Fibroblast of skin of left biceps (primary cell): ENCODE measurements at regions not wholly inside any gene's neighbourhood (a gene's known extent, or its start where the extent isn't known, plus 50 kb on each side); places are given as distances from the start of the nearest gene placed in this dataset.
"Not testable (repeated sequence)": the region's sequence is repeated elsewhere in the genome, so short reads cannot be mapped to it uniquely, and the experiment has no call there.

Experiments
- DNase-seq, 2 experiments: peaks; one replicate each; pipeline ENCODE4 v3.0.0-alpha.2; 2013; ENCODE audit warnings: low read depth in 2 of 2

DNA sequence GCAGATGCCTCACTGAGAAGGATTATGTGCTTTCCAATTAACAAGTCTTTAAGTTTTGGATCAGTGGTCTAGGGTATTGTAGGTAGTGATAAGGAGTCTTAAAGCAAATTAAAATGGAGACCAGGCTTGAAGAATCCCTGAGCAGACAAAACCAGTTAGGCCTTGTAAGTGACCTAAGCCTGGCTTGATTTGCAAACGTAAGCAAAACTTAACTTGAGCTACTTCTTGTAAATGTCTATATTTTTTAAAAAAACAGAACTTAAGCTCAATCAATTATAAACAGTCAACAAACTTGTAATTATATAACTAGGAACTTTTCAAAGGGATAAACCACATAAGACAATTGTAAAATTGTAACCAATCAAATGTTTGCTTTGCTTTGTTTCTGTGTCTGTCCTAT is 72.7 kb upstream of the NALF2 start:
- DNase-seq: no peak

DNA sequence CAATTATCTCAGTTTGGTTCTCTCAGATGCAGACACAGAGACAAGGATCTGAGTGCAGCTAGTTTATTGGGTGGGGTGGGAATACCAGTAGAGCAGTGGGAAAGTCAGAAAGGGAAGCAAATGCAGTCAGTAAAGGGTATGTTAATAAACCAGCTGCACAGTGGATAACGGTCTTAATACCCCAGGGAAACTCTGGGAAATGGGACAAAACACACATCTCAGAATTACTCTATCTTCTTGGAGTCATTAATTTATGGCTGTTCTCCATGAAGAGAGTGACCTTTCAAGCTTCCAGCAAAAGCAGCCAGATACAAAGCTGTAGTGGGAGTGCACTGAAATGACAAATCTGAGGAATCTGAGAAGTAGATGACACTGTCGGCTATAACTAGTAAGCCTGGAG is 73.3 kb upstream of the NALF2 start:
- no peak for DNase-seq

DNA sequence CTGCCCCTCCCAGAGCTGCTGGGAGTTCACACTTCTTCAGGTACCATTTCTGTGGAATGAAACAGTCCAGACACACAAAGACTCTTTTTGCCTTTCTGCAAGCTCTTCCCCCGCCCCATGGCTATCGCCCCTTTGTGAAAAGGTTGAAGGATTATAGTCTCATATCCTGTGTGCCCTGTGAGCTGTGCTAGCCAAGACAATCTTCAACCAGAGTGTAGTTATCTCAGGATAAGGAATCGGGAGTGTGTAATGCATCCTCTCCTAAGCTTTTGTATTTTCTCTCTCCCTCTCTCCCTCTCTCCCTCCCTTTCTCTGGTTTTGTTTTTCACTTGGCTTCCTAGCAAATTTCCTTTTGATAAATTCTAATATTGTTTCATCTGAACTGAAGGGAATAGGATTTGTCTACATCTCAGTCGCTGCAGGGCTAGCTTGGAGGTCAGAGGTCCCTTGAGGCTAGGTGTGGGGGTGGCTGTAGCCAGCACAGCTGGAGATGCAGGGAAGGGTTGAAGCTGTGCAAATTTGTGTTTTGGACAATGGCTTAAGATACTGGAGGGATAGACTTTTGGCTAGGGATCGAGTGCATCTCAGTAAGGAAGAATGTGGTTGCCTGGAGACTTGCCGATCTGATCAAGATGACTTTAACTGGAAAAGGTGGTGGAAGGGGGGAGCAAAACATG is 74.6 kb upstream of the NALF2 start:
- DNase-seq: no peak

DNA sequence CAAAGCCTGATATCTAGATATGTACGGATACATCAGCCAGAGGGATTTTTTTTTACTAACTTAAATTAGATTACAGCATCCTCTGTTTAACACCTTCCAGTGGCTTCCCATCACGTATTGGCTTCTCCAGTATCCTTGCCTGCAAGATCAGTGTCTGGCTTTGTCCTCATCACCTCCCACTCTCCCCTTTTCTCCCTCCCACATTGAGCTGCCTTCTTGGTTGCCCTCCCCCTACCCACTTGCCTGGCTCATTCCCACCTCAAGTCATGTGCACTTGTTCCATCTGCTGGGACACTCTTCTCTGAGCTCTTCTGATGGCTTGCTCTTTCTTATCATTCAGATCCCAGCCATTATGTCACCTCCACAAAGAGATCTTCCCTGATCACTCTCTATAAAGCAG is 75.9 kb upstream of the NALF2 start:
- DNase-seq: no peak

DNA sequence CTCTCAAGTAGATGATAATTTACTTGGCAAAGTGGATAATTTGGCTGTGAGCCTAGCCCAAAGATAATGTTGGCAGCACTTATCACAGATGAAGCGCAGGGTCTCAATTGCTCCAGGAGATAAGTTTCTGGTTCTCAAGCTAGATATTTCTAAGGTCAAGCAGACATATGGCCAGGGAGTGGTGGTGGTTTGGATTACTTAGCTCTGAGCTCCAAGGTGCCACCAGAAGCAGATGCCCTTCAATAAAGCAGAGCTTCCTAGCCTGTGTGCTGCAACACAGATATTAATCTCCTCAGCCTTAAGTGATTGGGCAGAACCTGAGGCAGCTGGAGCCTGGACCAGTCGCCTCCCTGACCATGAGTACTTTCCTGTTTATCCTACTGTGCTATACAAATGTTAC is 79.2 kb upstream of the NALF2 start:
- DNase-seq: no peak

DNA sequence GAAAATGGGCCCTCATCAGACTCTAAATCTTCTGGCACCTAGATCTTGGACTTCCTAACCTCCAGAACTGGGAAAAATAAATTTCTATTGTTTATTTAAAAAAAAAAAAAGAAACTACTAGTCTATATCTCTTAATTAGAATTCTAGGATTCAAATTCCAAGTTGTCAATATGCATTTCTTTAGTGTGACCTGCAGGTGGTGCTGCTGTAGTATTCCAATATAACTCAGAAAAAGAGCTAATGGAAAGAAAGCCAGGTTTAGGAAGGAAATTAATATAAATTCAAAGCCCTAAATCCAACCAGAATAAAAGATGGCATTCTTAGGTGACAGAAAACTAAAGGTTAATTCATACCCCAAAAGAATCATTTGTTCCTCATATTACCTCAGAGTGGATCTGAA is 80.0 kb upstream of the NALF2 start:
- no peak for DNase-seq

DNA sequence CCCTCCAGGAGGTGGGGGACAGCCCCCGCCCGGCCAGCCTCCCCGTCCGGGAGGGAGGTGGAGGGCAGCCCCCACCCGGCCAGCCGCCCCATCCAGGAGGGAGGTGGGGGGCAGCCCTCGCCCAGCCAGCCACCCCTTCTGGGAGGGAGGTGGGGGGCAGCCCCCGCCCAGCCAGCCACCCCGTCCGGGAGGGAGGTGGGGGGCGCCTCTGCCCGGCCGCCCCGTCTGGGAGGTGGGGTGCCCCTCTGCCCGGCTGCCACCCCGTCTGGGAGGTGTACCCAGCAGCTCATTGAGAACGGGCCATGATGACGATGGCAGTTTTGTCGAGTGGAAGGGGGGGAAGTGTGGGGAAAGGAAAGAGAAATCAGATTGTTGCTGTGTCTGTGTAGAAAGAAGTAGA is 81.9 kb upstream of the NALF2 start:
- not testable (repeated sequence) for DNase-seq

DNA sequence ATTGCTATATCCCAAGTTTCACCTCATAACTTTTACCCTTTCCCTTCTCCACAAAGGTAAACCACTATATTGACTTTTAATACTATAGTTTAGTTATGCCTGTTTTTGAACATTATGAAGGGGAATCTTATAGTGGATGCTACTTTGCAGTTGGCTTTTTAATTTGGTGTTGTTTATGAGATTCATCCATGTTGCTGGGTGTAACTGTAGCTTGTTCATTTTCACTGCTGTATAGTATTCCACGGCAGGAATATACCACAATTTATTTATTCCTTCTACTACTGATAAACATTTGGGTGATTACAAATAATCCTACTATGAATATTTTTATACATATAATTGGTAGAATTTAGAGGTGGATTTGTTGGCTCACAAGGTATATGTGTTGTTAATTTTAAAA is 88.4 kb upstream of the NALF2 start:
- no peak for DNase-seq

DNA sequence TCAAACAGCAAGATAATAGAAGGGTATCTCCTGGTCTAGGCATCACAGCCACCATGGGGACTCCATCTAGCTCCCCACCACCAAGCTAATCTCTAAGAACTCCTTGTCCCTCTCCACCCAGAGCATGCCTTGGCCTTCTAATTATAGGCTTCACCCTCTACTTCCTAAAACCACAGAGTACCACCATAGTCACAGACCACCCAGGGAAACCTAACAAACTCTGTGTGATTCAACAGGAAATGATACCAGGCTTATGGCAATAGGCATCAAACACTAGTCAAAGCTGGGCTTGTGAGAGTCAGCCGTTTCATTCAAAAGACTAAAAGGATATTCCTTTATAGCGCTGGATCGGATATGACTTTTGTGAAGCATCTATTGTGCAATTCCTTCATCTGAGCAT is 91.5 kb upstream of the NALF2 start:
- DNase-seq: no peak

DNA sequence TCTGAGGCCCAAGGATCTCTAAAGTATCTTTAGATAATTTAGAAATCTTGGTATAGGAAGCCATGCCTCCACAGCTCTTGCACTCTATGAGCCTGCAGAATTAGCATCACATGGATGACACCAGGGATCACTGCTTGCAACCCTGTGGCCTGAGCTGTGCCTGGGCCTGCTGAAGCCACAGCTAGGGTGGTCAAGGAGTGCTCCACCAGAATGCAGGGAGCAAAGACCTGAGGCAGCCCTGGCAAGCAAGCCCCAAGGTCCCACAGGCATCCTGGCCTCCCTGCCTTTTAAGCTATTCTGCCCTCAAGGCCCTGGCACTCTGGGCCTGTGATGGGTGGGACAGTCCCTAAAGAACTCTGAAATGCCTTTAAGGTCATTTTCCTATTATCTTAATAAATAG is 105.2 kb upstream of the NALF2 start:
- no peak for DNase-seq

DNA sequence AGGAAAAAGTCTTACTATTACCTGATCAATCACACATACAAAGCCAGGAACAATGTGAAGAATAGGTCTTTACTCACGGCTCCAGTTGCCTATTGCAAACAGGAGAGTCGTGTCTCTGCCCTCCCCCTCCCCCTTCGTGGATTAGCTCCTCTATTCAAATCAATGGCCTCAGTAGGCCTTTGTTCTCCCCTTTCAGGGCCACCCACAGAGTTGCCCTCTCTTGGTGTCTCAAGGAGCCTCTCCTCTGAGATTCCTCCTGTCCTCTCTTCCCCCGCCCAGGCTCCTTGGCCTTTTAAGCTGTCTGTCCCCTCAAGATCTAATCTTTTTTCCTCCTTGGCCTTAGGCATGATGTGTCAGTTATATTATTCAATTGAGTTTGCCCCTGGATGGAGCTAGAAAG is 107.2 kb upstream of the NALF2 start:
- DNase-seq: no peak

DNA sequence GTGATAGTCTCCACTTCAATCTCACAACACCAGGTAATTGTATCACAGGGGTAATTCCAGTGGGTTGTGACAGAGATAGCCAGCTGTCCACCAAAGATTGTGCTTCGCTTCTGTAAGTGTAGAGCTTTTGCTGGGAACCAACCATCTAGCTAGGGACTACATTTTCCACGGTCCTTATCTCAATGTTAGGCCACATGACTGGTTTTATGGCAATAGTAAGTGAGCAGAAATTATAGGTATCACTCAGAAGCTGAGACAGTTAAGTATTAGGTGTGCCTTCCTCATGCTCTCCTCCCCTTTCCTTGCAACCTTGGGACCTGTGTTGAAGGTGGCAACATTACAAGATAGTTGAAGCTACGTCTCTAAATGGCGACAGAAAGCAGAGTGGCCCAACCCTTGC is 108.8 kb upstream of the NALF2 start:
- DNase-seq: no peak

DNA sequence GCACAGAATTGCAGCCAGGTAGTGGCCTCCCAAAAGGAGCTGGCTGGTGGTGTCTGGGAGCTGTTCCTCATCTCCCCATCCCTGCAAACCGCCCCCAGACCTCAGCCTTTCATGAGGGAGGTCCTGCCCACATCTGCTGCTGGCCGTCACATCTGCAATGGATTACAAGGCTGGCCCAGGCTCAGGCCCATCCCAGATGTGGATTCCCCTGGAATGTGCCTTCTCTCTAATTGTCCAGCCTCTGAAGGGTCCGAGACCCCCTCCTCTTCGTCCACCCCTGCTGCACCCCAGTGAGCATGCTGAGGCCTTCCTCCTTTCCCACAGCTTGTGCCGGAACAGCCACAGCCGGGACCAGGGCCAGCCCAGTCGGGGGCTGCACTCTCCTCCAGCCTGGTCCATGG is 115.0 kb upstream of the NALF2 start:
- DNase-seq: no peak

DNA sequence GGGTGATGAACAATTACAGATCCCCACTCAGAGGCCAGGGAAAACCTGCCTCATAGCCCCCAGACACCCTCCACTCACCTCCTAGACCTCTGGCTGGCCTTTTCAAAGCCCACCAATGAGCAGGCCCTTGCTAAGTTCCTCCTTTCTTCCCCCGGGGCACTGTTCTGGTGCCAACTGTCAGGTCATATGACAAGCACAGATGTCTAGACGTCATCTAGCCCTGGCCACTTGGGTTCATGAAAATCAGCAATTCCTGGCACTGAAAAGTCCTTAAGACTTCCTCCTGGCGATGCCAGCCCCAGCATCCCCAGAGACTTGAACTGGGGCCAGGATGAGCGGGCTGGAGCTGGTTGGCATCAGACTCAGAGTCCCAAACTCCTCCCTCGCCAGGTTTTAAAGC is 115.6 kb upstream of the NALF2 start:
- no peak for DNase-seq

DNA sequence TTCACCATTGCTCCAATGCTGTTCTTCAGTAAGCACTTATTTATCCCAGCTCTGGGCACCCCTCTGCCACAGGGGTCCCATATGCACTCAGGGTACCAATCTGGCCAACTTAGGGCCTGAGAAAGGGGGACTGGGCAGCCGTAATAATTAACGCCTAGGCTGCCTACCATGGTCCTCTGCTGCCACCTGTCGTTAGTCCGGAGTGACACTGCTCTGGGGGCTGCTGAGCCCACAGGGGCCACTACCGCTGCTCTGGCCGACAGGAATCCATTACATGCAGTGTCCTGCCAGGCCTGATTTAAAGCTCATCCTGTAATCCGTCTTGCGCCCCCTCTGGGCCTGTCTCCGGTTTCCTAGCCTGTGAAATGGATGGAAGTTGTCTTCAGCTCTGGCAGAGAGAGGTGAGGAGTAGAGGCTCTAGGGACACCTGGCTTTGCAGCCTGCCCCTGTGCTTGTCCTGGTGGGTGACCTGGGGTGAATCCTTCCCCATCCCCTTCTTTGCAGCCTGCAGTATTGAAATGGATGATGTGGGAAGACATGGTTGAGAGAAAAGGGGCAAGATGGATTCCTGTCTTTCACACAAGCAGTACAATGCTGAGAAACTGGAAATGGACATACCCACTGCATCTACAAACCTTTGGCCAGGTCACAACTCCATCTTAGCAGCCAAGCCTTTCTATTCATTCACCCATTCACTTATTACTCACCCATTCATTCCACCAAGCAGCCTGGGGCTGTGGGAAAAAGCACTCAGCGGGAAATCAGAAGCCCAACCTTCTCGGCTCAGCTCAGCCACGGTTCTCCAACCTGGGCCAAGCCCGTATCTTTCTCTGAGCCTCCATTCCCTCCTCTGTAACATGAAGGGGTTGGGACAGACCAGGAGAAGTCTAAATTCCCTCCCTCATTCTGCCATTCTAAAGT is 116.3 kb upstream of the NALF2 start:
- DNase-seq: peak; percentile 5 to 13

DNA sequence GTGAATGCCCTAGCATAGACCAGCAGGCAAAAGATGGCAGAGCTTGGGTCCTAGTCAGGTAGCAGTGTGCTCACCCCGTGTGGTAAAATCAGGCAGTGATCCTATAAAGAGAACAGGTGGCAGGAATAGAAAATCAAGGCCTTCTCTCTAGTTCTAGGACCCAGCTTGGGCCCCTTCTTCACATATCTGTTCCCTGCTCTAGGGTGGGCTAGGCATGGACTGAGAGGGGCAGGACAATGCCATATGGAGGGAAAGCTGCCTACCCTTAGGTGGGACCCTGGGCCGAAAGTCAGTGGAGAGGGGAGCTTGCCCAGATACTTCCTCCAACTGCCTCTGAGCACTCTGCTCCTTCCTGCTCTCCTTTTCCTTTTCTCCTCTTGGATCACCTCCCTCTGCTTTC is 117.4 kb upstream of the NALF2 start:
- no peak for DNase-seq

DNA sequence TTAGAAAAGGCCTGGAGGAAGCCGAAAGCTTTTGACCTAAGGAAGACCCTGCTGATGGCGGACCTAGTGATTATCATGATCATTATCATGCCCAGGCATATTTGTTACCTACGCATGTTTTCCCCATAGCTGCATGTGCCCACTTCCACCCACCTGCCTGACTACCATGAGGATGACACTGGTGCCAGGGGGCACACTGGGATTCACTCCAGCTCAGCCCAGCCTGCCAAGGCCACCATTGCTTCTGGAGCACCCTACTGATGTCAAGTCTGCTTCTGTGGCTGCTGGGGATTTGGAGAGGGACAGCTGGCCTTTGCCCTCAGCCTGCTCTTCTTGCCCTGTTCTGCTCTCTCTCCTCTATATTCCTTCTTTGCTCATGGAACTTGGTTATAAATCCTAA is 124.7 kb upstream of the NALF2 start:
- DNase-seq: no peak

DNA sequence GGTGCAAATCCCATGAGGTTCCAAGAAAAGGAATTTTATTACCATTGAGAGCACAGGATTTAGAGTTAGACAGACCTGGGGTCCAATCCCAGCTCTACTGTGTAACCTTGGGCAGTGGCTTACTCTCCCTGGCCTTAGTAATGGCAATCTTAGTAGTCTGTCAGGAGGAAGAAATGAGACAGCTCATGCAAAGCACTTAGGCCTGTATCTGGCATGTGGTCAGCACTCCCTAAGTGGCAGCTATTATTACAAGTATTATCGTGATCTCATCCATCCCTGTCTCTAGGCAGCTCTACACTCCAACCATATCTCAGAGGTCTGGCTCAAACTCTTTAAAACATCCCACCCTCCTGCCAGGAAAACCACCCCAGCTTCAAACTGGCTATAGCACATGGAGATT is 129.6 kb upstream of the NALF2 start:
- no peak for DNase-seq

DNA sequence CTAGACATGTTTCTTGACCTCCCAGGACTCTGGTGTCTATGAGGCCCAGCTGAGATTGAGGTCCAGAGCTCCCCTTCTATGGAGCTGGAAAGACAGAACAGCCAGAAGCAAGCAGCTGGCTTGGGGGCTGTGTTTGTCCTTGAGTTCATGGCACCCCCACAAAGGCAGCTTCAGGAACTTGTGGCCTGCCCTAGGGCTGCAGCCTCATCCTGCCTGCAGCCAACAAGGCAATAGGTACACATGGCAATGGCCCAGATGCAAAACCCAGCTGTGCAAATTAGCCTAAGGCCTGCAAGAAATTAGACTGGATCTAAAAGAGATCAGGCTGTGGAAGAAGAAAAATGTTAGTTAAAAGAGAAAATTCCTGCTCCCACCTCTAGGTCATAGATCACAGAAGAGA is 131.7 kb upstream of the NALF2 start:
- no peak for DNase-seq

DNA sequence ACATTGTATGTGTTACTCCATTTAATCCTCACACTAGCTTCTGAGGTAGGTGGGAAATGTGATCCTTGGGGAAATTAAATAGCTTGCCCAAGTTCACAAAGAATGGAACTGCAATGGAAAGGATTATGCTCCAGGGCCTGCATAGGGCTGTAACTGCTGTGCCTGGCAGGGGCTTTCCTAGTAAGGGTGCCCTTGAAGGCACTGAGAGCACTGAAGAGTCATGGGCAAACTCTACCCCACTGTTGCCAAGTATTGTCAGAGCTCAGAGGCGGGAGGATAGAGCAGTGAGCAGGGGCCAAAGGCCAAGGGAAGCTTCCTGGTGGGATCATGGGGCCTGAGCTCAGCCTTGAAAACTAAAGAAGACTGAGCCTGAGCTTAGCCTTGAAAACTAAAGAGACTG is 133.0 kb upstream of the NALF2 start:
- DNase-seq: no peak

DNA sequence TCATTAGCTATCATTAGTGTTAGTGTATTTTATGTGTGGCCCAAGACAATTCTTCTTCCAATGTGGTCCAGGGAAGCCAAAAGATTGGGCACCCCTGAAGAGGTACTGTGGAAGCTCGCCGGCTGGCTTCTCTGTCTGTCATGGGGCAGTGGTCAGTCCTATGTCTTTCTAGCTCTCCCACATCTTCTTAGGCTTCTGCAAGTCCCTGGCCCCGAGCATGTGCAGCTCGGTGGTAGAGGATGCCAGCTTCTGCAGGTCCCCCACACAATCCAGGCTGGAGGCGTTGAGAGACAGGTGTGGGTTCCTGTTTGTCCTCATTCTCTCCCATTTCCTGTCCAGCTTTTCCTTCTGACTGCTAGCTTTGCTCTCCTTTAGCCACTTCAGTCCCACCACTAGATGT is 134.1 kb upstream of the NALF2 start:
- DNase-seq: no peak

DNA sequence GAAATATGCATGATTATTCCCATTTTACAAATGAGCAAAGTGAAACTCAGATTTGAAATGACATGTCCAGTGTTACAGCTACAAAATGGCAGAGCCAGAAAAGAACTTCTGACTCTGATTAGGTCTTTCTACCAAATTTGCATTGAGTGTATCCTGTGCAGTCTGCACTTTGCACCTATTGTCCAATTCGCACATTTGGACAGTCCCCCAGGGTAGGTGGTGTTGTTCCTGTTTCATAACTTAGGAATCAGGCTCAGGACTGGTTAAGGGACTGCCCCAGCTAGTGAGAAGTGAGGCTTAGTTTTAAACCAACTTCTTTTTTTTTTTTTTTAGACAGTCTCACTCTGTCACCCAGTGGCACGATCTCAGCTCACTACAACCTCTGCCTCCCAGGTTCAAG is 137.9 kb upstream of the NALF2 start:
- no peak for DNase-seq

DNA sequence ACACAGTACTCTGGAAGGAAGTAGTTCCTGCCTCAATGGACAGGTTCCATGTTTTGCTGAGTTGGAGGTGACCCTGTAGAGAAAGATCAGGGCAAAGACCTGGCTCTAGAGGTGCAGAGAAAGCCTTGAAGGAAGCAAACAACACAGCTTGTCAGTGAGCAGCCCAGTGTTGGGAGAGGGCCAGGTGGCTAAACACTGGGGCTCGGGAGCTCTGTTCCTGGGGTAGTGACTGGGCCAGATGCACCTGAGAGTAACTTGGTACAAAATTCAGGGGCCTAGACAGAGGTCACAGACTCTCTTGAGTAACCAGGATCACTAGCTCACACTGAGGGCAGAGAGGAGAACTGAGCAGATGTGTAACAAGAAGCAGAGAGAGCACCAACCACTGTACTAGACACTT is 138.4 kb upstream of the NALF2 start:
- DNase-seq: no peak

DNA sequence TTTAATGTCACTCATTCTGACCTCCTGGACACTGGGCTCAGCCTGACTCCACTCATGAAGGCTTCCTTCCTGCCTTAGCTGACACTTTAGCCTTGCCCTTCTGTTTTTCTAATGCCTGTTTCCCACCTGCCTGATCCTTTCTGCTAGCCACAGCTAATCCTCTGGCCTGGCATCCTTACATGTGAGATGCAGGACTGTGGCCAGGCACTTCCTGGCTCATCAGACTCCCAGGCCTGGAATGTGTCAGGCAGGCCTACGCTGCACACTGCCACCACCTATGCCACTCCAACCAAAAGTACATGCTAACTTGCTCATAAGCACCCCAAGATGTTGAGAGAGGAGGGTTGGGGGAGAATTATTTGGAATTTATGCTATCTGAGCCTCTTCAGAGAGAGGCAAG is 138.8 kb upstream of the NALF2 start:
- DNase-seq: no peak
